ENCODE measurements at regions not wholly inside any gene's neighbourhood (a gene's known extent, or its start where the extent isn't known, plus 50 kb on each side); places are given as distances from the start of the nearest gene placed in this dataset.

DNA sequence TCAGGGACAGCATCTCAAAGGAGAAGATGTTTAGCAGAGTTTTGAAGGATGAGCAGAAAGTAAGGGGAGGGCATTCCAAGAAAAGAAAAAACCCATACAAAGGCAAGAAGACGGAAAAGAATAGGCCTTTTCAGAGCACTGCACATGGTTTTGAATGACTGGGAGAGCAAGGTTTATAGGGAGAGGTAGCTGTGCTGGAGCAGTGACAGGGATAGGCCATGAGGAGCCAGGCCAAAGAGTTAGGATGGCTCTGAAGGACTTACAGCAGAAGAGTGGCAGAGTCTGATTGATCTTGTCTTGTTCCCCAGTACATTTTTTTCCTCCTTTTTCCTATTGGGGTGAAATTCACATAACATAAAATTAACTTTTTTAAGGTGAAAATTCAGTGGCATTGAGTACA is 55.8 kb upstream of the PAK1 start:
- TF ChIP-seq CTCF (conservative IDR thresholded peaks at IDR 0.05; ENCODE audit: low read depth in 2 of 2) (no peak), REST (IDR thresholded peaks at IDR 0.05; ENCODE audit: unreplicated experiment) (no peak), EZH2phosphoT487 (IDR thresholded peaks at IDR 0.05; ENCODE audit: unreplicated experiment) (no peak), POLR2AphosphoS5 (IDR thresholded peaks at IDR 0.05; ENCODE audit: low read depth) (no peak)
